Left lobe of liver (tissue), 2 donors: ENCODE measurements at regions not wholly inside any gene's neighbourhood (a gene's known extent, or its start where the extent isn't known, plus 50 kb on each side); places are given as distances from the start of the nearest gene placed in this dataset.

ENCODE experiments used
- ATAC-seq: fragments of 200-7000 bp; cut with Tn5 transposase; one replicate; pipeline ENCODE4 v1.9.1; 2020; ENCODE audit warnings: mild to moderate bottlenecking, moderate library complexity
- DNase-seq: peaks from one replicate; pipeline ENCODE4 v3.0.0-alpha.2; 2020; ENCODE audit warnings: low spot score
- donor health status: DM: no; HTN: no; CAD: no; lungs with moderate emphysema.
- donor health status: DM: no; HTN: yes; CAD: no.

- ATAC-seq, result no peak
- DNase-seq, result no peak
Observed at GRCh38 chr11:112354364-112354763, 93.7 kb upstream of the PLET1 start.

- DNase-seq (no peak), ATAC-seq (no peak)
Observed at GRCh38 chr11:112355726-112356125, 95.1 kb upstream of the PLET1 start.

GRCh38 chr11:112357488-112357887 lies 96.8 kb upstream of the PLET1 start:
- no peak for ATAC-seq

DNA sequence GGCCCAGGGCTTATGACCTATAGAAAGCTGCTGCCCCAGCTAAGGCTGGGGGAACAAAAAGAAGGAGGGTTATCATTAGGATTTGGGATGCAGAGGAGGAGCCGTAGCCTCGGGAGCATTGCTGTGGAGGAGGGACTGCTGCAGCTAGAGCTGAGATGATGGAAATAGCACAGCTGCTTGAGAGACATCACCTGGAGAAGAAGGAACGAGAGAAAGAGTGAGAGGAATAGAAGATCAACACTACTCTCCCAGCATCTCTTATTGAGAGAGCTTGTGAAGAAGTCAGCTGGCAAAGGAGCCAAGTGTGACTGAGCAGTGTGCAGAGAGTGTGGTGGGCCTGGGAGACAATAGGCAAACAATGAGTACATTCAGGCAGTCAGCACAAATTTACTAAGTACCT lies 100.7 kb upstream of the PLET1 start:
- DNase-seq (no peak), ATAC-seq (no peak)

More at GRCh38 chr11:112357488-112357887, 96.8 kb upstream of the PLET1 start:
- DNase-seq, result no peak

- ATAC-seq, result peak; percentile 95
- DNase-seq, result peak; percentile 68
Observed at GRCh38 chr11:112363527-112363926, 102.9 kb upstream of the PLET1 start.

DNA sequence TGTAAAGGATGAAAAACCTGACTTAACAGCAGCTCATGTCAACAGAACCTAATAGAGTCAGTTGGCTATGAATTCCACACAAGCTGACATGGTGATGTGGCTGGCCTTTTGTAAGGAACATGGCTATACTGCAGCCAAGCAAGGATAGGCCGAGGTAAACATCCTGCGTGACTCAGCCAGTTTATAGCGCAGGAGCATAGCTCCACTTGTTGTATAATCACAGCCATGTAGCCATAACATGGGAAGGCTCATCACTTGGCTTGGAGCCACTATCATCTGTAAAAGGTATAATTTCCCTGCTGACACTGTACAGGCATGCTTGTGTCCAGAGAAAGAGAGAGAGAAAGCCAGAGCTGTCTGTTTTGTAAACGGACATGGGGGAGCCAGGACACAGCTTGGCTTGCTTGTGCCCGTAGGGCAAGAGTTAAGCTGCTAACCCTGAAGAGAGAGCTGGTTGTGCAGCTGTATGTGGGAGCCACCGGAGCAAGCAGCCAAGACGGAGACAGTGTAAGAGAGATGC lies 104.4 kb upstream of the PLET1 start:
- ATAC-seq (no peak), DNase-seq (no peak)

DNA sequence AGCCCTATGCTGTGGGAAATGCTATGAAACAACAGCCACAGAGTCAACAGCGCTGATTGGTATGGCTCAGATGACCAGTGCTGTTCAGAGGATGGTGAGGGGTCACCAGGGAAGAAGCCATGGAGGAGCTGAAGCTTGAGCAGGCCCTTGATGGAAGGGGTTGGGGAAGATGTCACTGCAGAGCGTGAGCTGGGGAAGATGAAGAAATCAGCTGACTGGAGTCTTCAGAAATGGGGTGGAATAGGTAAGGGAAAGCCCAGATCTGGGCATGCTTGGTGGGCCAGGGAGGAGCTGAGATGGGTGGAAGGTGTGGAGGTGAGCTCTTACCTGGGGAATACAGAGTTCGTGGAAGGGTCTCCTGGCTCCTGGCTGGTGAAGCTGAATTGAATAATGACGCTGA lies 105.4 kb upstream of the PLET1 start:
- ATAC-seq (no peak), DNase-seq (no peak)

- no peak for DNase-seq
- no peak for ATAC-seq
Observed at GRCh38 chr11:112366777-112367176, 106.1 kb upstream of the PLET1 start.

DNA sequence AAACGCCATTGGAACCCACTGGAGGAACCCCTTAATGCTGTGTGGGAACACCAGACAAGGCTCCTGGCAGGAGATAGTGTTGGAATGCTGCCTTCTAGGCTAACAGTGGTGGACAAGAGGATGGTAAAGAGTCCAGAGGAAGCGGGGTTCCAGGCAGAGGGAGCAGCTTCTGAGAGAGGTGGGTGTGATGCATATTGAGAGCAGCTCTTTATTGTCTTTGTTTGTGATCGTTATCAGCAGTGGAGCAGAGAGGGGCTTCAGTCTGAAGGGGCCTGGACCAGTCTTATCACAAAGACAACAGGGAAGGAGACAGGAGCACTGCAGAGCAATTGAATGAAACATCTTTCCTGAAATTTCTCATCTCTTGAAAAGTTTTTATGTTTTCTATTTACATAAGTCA lies 106.8 kb upstream of the PLET1 start:
- no peak for DNase-seq
- no peak for ATAC-seq

GRCh38 chr11:112367895-112368294 lies 107.2 kb upstream of the PLET1 start:
- no peak for DNase-seq

GRCh38 chr11:112368381-112368780 lies 107.7 kb upstream of the PLET1 start:
- ATAC-seq (no peak), DNase-seq (no peak)

More at GRCh38 chr11:112367895-112368294, 107.2 kb upstream of the PLET1 start:
- no peak for ATAC-seq

DNA sequence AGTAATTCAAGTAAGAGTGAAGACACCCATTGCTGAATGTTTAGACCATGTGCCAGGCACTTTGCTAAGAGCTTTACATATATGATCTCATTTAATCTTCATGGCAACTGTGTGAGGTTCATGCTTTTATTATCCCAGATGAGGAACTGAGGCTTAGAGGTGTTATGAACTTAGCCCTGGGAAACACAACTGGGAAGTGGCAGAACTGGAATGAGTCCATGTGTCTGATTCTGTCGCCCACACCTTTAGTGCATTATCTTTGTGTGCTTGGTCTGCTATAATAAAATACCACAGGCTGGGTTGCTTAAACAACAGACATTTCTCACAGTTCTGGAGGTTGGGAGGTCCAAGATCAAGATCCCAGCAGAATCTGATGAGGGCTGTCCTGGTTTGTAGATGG lies 108.7 kb upstream of the PLET1 start:
- ATAC-seq (no peak), DNase-seq (no peak)

DNA sequence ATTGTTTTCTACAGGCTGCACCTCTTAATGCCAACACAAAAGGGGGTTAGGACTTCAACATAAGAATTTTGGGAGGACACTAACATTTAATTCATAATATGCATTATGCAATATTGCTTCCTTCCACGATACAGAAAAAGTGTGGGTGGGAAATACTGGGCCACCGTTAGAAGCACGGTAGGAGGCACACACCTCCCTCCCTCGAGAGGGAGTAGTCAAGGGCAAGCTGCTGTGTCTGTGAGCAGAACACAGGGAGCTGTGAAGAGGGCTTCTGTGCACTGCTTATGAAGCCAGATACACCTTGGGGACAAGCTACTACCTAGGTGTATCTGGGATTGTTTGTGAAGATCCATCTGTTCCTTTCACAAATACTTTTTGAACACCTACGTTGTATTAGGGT lies 109.3 kb upstream of the PLET1 start:
- no peak for DNase-seq
- ATAC-seq, result no peak

GRCh38 chr11:112374486-112375140 lies 114.0 kb upstream of the PLET1 start:
- ATAC-seq, result no peak
- DNase-seq, result no peak

DNA sequence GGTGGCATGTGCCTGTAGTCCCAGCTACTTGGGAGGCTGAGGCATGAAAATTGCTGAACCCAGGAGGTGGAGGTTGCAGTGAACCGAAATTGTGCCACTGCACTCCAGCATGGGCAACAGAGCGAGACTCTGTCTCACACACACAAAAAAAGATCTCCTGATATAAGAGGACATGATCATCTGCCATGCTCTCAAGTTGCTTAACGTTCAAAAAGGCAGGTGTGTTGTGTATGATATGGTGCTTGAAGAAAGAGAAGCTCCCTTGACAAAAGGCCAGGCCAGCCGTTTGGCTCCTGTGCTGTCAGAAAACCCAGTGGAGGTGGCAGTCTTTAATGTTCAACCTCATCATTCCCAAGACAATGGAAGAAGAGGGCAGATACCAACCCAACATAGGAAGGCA lies 117.3 kb upstream of the PLET1 start:
- ATAC-seq, result no peak

DNA sequence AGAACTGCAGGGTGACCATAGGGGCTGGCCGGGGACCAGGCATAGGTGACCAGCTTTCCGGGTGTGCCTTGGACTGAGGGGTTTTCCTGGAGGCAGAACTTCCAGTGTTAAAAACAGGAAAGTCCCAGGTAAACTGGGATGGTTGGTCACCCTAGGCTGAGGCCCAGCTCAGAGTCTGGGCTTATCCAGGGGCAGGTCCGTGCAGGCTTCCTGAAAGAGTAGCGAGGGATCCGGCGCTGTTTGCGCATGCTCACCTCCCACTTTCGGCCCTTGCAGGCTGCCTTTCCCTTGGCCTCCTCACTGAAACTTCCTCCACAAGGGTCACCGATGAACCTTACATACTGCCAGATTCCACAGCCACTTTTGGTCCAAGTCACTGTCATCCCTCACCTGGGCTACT lies 119.8 kb upstream of the PLET1 start:
- ATAC-seq, result no peak
- DNase-seq, result no peak

More for the DNA sequence above, 117.3 kb upstream of the PLET1 start:
- DNase-seq, result no peak

- ATAC-seq (no peak), DNase-seq (no peak)
Observed at GRCh38 chr11:112381578-112381977, 120.9 kb upstream of the PLET1 start.

DNA sequence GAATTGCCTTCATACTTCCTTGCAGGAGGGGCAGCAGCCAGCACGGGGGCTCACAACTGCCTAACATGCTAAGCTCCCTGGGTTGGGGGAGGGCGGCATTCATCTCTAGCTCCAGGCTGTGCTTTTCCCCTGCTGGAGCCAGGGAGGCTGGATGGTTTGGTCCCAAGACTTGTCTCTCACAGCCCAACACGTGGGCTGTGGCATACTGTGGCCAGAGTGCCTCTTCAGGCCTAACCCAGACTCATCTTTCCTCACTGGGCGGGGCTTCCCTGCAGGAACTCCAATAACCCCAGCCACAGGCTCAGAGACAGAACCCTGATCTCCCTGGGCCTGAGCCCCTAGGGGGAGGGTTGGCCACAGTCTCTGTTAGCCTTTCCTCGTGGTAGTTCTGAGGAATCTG lies 121.9 kb upstream of the PLET1 start:
- no peak for DNase-seq

GRCh38 chr11:112388496-112388895 lies 127.8 kb upstream of the PLET1 start:
- DNase-seq, result no peak
- no peak for ATAC-seq

More for the DNA sequence above, 121.9 kb upstream of the PLET1 start:
- ATAC-seq, result no peak

- DNase-seq (no peak), ATAC-seq (no peak)
Observed at GRCh38 chr11:112391086-112391485, 130.4 kb upstream of the PLET1 start.

GRCh38 chr11:112392904-112393303 lies 132.2 kb upstream of the PLET1 start:
- ATAC-seq, result peak; percentile 57
- DNase-seq, result no peak

- ATAC-seq, result no peak
Observed at GRCh38 chr11:112394304-112394703, 133.6 kb upstream of the PLET1 start.

DNA sequence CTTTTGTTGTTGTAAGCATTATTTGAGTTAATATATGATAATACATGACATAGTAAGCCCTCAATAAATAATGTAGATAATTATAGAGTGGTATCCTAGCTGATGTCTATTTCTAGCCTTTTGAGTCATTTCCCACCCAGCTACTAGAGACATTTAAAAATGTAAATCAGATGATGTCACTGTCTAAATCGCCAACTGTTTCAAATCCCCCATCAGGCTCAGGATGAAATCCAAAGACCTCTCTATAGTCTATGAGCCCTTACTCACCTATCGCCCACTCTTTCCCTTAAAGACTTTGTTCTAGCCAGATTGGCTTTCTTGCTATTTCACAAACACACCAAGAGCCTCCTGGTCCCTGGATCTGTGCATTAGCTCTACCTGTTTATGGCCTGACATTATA lies 135.4 kb upstream of the PLET1 start:
- ATAC-seq, result no peak
- DNase-seq, result no peak

More at GRCh38 chr11:112394304-112394703, 133.6 kb upstream of the PLET1 start:
- DNase-seq, result no peak
